ENCODE measurements at regions not wholly inside any gene's neighbourhood (a gene's known extent, or its start where the extent isn't known, plus 50 kb on each side); places are given as distances from the start of the nearest gene placed in this dataset.

- H3K9me2 ChIP-seq (ENCODE audit: insufficient read depth, low read length) = no peaks in the 10 kb centered on the region
- TF ChIP-seq EP300 (conservative IDR thresholded peaks at IDR 0.05; ENCODE audit: poor library complexity, severe bottlenecking) (no peak), SMC3 (conservative IDR thresholded peaks at IDR 0.05; ENCODE audit: poor library complexity) (no peak), POLR2AphosphoS5 (IDR thresholded peaks at IDR 0.05) (no peak), EZH2 (IDR thresholded peaks at IDR 0.05; ENCODE audit: borderline replicate concordance, insufficient read depth, low read length, poor library complexity, severe bottlenecking) (no peak), RAD21 (conservative IDR thresholded peaks at IDR 0.05) (no peak), TAF1 (IDR thresholded peaks at IDR 0.05; ENCODE audit: low read depth) (no peak), CTCF (IDR thresholded peaks at IDR 0.05; ENCODE audit: poor library complexity, severe bottlenecking) (no peak), REST (IDR thresholded peaks at IDR 0.05; ENCODE audit: borderline replicate concordance) (no peak)
- H3F3A ChIP-seq (ENCODE audit: insufficient read depth, low read length, poor library complexity, severe bottlenecking) = no peaks in the 10 kb centered on the region
- no peak overlapping the region for H3K27ac ChIP-seq (ENCODE audit: low read length)
- H3K9me3 ChIP-seq (ENCODE audit: low read length) = no peaks in the 10 kb centered on the region
- no peak overlapping the region for H2AFZ ChIP-seq (ENCODE audit: low read depth, low read length)
- H3K4me3 ChIP-seq (ENCODE audit: low read length) = no peak overlapping the region
- H3K4me2 ChIP-seq (ENCODE audit: low read length) = no peak overlapping the region
- no peaks in the 10 kb centered on the region for H3K27me3 ChIP-seq (ENCODE audit: insufficient read depth, low read depth, low read length)
- no peaks in the 10 kb centered on the region for H4K20me1 ChIP-seq (ENCODE audit: insufficient read depth)
- no peaks in the 10 kb centered on the region for H3K79me2 ChIP-seq (replicated peaks; ENCODE audit: insufficient read depth, low read length)
- no peak overlapping the region for H3K9ac ChIP-seq (ENCODE audit: low read length)
- H3K36me3 ChIP-seq (ENCODE audit: insufficient read depth, low read length) = no peaks in the 10 kb centered on the region
Measured at GRCh38 chr4:170497689-170498088, 407.9 kb upstream of the AADAT start.

- no peaks in the 10 kb centered on the region for H3F3A ChIP-seq (ENCODE audit: insufficient read depth, low read length, poor library complexity, severe bottlenecking)
- H3K79me2 ChIP-seq (replicated peaks; ENCODE audit: insufficient read depth, low read length) = no peaks in the 10 kb centered on the region
- H3K4me3 ChIP-seq (ENCODE audit: low read length) = no peak overlapping the region
- H3K27ac ChIP-seq (ENCODE audit: low read length) = no peak overlapping the region
- H4K20me1 ChIP-seq (ENCODE audit: insufficient read depth) = no peaks in the 10 kb centered on the region
- H2AFZ ChIP-seq (ENCODE audit: low read depth, low read length) = no peak overlapping the region
- H3K9me2 ChIP-seq (ENCODE audit: insufficient read depth, low read length) = no peaks in the 10 kb centered on the region
- H3K9ac ChIP-seq (ENCODE audit: low read length) = no peak overlapping the region
- H3K4me2 ChIP-seq (ENCODE audit: low read length) = no peak overlapping the region
- no peaks in the 10 kb centered on the region for H3K9me3 ChIP-seq (ENCODE audit: low read length)
- no peaks in the 10 kb centered on the region for H3K36me3 ChIP-seq (ENCODE audit: insufficient read depth, low read length)
- TF ChIP-seq SMC3 (conservative IDR thresholded peaks at IDR 0.05; ENCODE audit: poor library complexity) (no peak), MXI1 (conservative IDR thresholded peaks at IDR 0.05; ENCODE audit: poor library complexity, severe bottlenecking) (no peak), TAF1 (IDR thresholded peaks at IDR 0.05; ENCODE audit: low read depth) (no peak), EZH2 (IDR thresholded peaks at IDR 0.05; ENCODE audit: borderline replicate concordance, insufficient read depth, low read length, poor library complexity, severe bottlenecking) (no peak), REST (IDR thresholded peaks at IDR 0.05; ENCODE audit: borderline replicate concordance) (no peak), CTCF (IDR thresholded peaks at IDR 0.05; ENCODE audit: poor library complexity, severe bottlenecking) (no peak), RAD21 (conservative IDR thresholded peaks at IDR 0.05) (no peak), POLR2AphosphoS5 (IDR thresholded peaks at IDR 0.05) (no peak), EP300 (conservative IDR thresholded peaks at IDR 0.05; ENCODE audit: poor library complexity, severe bottlenecking) (no peak)
- no peaks in the 10 kb centered on the region for H3K27me3 ChIP-seq (ENCODE audit: insufficient read depth, low read depth, low read length)
Measured at GRCh38 chr4:170497112-170497511, 407.4 kb upstream of the AADAT start.
